GM19438 (cell line): ENCODE measurements at regions not wholly inside any gene's neighbourhood (a gene's known extent, or its start where the extent isn't known, plus 50 kb on each side); places are given as distances from the start of the nearest gene placed in this dataset.

Experiments
- ATAC-seq: cut with Tn5 transposase; IDR thresholded peaks from one replicate; pipeline ENCODE4 v1.9.1; 2021; ENCODE audit warnings: low read depth; ENCODE audit not compliant: unreplicated experiment

DNA sequence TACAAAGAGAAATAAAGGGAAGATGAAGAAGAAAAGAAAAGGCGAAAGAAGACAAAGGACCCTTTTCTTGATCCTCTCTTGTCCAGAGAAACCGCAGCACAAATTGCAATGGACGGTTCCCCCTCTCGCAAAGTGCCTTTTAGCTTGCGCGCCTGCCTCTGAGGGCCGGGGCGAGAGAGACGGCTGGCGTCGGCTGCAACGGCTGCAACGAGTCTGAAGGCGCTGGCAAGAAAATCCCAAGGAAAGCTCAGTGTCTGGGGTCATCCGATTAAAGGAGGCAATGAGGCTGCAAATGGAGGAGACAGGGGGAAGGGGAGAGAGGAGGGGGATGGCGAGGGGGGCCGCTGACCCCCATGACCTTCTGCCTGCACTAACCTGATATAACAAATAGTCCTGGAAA lies 671.5 kb downstream of the MED13L start:
- ATAC-seq = no peak

DNA sequence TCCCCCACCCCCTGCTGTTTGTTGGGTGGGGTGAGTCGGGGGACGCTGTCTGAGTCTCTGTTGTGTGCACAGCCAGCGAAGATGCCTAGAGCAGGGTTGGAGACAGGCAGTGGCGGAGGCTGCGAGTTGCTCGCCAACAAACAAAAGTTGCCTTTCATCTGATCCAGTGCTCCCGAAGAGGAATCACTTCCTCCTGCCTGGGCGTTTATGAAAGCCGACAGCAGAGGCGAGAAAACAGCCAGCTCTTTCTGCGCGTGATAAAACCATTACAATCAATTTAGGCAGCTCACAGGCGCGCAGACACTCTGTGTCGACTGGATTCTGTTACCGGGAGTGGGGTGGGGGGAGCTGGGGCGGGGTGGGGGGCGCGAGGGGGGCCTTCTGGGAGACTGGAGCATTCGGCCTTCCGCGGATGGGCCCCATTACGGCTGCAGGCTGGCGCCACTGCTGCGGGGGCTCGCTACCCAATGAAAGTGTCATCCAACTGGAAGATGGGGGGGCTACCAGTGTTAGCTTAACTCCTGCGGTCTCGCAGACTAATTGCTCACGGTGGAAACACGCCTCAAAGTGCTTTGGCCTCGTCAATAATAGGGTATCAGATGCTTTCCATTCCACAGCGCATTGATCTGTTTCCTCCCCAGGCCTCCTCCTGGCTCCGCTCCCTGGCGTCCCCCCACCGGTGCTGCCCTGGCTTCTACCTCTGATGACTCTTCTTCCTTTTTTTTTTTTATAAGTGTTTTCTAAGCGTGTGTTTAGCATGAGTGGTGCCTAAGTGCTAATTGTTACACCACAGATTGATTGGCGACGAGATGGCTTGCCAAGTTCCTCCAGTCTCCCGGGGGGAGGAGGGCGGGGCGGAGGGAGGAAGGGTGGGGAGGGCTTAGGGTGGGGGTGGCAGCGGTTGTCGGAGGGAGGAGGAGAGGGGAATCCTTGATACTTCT lies 678.4 kb downstream of the MED13L start:
- no peak for ATAC-seq

DNA sequence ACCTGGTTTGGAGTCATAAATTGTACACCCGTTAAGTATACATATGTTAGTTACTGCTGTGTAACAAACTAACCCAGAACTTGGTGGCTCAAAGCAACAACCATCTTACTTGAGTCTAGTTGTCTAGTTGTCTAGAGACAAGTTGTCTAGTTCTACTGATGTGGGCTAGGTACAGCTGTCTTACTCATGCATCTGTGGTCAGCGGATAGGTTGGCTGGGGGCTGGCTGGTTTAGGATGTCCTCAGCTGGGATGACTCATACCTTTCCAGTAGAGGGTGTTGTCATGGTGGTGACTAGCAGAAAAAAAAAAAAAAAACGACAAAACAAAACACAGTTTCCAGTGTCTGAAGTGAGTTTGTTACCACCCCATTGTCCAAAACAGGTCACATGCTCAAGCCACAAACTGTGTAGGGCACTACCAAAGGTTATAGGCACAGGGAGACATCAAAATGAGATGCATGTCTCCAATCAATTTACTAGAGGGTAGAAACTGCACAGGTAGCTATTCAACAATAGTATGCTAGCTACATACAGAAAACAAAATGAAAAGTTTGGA lies 680.3 kb downstream of the MED13L start:
- ATAC-seq = no peak

DNA sequence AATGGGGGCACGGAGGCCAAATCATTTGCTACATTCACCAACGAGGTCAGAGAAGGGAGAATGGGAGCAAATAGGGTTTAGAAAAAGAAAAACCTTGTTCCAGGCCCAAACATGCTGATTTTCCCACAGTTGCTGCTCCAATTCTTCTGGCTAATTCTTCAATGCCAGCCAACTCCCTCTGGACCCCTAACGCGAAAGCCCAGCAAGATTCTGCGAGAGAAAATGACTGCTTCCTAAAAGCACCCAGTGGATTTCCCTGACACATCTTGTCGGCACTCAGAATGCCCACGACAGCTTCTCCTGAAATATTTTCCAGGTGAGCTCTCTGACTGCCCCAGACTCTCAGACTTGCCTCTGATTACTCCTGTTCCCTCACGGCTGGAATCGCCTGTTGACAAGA lies 689.4 kb downstream of the MED13L start:
- ATAC-seq = no peak

DNA sequence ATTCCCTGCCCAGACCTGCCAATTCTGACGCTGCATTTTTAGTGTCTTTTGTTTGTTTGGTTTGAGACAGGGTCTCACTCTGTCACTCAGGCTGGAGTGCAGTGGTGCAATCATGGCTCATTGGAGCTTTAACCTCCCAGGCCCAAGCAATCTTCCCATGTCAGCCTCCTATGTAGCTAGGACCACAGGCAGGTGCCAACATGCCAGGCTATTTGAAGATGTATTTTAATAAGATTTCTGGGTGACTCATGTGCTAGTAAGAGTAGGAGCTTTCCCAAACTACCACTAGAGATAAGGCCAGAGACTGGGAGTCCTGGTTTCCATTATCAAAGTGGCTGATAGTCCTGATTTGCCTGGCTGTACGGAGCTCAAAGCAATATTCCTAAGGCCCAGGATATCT lies 693.3 kb downstream of the MED13L start:
- no peak for ATAC-seq

DNA sequence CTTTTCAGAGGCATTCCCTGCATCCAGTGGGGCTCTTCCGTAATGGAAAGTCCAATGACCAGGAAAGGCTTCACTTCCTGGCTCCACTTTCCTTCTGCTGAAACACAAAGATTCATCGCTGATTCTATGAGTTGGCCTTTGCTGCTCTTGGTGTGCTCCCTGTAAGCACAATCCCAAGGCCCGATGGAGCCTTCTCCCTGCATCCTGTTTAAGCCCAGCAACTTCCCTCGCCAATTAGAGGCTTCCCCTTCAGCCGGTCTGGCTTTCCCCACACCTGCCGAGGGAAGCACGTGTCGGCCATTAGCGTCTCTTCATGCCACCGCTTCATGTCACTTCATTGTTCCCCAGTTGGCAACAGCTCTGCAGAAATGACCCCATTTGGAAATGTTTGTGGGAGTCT lies 693.9 kb downstream of the MED13L start:
- ATAC-seq = no peak

DNA sequence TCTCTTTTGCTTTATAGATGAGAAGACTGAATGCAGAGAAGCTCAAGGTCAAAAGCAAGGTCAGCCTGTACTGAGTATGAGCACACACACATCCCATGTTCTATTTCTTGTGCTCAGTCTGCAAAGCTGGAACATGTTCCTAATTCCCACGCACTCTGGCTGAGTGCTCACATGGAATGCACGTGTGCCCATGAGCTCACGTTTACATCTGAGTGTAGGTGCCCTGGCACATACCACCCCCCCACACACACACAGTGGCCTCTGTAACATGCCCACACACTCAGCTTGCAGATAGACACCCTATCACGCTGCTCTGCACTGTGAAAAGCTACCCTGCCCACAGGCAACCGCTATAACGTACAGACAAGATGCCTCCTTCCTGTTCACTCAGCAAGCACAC lies 700.1 kb downstream of the MED13L start:
- ATAC-seq = no peak

DNA sequence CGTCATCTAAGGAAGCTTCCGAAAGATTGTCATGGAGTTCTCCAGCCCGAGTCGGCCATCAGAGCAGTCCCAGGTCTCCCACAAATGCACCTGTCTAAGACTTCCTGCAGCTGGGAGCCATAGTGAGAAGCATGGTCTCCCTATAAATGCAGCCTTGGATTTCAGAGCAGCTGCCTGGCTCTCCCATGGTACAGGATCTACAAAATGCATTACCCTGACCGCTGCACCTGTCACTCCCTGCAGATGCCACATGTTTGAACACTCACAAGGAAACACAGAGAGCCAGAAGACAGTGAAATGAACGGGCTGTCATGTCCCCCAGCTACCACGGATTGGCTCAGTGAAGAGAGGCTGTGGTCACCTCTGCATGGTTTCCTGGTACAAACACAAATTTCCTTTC lies 702.7 kb downstream of the MED13L start:
- ATAC-seq = no peak

DNA sequence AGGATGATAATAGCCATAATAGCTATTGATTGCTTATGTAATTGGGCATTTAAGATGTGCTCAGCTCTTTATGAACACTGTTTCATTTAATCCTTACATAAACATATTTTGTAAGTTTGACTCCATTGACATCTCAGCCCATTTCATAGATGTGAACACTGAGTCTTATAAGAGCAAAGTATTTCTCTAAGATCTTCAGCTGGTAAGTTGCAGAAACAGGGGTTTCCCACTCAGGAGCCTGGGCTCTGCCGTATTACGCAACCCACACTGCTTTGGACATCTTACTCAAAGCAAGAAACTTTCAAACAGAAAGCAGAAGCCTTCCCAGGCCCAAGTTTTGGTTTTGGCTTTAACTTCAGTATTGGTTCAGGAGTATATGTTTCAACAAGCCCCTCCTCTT lies 705.1 kb downstream of the MED13L start:
- ATAC-seq = no peak

DNA sequence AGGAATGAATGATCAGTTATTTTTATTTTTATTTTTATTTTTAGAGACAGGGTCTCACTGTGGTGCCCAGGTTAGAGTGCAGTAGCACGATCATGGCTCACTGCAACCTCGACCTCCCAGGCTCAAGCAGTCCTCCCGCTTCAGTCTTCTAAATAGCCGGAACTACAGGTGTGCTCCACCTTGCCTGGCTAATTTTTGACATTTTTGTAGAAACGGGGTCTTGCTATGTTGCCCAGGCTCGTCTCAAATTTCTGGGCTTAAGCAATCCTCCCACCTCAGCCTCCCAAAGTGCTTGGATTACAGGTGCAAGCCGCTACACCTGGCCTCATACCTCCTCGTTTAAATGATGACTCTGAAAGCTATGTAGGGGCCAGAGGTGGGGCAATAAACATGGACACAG lies 706.0 kb downstream of the MED13L start:
- no peak for ATAC-seq

DNA sequence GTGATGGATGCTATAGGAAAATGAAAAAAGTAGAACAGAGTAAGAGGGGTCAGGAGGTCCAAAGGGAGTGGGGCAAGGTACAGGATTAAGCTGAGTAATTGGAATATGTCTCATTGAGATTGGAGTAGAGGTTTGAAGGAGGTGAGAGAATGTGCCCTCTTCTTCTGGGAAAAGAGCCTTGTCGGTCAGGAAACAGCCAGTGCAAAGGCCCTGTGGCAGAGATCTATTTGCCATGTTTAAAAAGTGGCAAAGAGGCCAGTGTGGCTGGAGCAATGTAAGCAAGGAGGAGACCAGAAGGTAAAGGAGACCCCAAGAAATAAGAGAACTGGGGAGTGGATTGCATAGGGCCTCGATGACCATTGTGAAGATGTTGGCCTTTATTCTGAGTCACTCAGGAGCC lies 706.5 kb downstream of the MED13L start:
- ATAC-seq = no peak

DNA sequence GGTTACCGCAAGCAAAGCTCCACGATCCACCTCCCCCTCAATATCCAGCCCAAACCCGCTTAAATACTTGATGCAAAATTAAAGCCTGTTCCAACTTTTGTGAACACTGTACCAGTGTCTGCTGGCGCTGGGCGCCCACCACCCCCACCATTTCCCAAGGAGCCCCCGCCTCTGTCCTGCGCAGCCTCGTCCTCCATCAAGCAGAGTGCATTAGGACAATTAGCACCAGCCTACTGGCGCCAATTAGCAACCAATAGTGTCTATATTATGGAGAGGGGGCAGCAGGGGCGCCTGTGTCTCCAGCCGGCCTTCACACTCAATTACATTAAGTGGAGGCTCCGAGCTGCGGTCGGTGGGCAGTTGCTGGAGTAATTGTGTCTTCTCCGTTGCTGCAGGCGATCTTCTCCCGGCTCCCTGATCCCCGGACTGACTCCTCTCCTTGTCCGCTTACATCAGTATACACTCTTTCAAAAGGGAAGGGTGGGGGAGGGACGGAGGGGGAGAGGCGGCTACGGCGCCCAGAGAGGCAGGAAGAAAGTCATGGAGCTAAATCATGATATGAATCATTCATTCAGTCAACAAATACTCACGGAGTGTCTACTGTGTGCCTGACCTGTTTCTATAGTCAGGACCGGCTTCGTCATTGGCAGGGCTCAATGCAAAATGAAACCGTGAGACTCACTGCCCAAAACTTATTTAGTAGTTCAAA lies 707.3 kb downstream of the MED13L start:
- ATAC-seq = no peak

DNA sequence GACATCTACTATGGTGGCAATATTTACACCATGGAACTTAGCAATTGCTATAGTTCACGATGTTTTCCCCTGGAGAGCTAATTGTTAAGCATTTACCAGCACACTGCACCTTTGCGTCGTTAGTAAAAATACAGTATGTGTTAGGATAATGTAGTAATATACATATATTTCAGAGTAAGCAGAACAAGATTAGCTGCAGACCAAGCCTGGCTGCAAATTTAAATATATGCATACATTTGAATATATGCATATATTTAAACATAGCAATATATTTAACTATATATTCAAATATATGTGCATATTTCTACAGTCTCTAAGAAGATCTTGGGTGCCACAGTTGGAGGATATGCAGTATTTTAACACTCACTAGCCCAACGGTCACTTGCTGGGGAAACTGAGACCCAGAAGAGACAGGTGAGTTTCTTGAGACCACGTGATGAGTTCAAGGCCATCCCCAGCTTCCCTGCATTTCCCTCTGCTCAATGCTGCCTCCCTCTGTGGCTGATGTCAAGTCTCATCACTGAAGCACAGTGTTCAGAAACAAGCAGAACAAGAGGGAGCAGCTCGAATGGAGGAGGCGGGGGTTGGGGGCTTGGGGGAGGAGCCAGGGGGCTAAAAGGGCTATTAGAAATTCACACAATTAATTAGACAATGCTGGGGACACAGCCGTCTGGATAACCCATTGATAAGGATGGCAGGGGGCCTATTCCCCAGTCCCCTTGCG lies 708.0 kb downstream of the MED13L start:
- ATAC-seq = no peak

DNA sequence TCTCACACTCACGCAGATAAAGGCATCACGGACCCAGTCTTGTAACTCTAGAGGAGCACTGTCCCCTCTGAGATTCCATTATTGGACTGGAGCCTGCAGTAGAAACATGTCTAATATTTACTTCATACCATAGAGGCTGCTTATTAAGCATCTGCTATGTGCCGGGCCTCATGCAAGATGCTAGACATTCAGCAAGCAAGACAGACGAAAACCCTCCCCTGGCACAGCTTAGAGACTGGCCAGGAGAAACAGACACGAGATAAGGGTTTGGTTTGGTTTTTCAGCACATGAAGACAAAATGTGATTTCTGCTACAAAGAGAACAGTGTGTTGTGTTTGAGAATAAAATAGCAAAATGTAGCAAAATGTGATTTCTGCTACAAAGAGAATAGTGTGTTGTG lies 719.2 kb downstream of the MED13L start:
- ATAC-seq = no peak

DNA sequence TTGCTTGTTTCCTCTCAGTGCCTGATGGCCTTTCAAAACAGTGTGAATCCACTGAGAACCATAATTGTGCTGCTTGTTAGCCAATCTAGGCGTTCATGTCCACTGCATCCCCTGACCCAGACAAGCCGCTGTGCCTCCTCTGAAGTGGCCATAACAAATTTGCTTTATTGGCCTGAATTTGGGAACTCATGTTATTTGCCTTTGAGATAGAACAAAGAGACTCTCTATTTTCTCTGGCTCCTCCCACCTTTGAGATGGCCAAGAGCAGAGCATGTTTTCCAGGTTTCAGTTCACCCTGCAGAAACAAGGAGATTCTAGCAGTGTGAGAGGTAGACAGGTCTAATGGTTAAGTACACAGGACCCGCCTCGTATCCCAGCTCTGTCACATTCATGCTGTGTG lies 723.9 kb downstream of the MED13L start:
- ATAC-seq = no peak

DNA sequence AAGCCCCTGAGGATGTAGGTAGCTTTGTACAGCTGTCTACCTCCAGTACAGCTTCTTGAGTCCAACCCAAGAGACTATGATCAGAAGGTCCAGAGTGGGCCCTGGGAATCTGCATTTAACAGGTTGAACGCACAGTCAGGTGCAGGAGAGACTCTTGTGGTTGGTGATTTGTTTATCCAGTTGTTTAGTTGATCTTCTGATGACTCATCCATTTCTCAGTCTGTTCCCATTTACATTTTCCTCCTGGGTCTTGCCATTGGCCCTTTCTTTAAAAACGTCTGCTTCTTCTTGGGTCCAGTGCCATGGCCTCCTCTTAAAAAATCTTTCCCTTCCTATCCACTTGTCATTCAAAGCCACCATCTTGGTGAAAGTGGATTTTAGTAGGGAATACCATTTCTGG lies 734.2 kb downstream of the MED13L start:
- ATAC-seq = no peak

DNA sequence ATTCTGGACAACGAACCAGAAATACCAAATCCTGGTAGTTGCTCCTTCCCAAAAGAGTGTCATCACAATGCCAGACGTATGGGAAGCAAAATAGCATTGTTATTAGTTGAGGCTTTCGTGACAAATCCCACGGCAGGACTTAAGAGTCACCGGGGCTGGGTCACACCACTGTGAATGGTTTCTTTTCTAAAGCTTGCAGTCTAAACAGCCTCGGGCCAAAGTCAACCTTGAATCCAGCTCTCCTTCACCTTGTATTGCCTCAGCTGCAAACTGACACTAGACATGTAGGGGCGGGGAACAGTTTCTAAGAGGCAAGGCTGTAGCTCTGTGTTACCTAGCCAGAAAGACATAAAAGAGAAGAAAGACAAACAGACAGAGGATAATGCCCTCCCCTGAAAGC lies 734.8 kb downstream of the MED13L start:
- ATAC-seq = no peak

DNA sequence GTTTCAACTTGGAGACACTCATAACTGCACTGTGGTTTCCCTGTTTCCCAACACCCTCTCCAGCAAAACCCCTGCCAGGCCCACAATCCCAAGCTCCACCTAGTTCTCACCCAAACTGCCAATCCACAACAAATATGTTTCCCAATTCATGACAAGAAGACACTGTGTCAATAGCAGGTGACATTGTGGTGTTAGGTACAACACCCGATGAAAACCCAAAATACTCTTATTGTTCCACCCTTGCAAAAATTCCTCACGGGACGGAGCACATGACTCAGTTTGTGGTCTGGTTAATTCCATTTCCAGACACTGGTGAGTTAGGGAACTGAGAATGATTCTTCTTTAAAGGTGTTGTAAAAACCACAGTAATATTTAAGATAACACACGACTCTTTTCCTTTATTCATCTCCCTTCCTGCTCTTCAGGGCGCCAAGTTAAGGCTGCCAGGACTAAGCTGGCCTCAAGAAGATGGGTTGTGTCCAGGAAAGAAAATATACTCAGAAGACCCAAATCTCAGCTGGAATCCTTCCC lies 735.5 kb downstream of the MED13L start:
- no peak for ATAC-seq

DNA sequence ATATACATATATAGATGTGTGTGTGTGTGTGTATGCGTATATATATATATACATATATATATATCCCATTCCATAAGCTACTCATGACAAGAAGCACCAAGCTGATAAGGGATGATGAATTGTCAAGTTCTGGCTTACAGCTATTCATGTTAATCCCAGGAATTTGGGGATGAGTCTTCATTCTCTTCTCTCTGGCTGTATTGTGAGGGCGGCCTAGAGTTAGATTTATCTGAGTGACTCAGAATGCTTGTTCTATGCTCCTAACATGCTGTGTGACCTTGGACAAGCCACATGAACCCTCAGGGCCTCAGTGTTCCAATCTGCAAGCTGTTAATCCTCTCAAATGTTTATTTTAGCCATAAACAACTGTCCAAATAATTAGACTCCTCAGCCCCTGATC lies 749.0 kb downstream of the MED13L start:
- no peak for ATAC-seq

DNA sequence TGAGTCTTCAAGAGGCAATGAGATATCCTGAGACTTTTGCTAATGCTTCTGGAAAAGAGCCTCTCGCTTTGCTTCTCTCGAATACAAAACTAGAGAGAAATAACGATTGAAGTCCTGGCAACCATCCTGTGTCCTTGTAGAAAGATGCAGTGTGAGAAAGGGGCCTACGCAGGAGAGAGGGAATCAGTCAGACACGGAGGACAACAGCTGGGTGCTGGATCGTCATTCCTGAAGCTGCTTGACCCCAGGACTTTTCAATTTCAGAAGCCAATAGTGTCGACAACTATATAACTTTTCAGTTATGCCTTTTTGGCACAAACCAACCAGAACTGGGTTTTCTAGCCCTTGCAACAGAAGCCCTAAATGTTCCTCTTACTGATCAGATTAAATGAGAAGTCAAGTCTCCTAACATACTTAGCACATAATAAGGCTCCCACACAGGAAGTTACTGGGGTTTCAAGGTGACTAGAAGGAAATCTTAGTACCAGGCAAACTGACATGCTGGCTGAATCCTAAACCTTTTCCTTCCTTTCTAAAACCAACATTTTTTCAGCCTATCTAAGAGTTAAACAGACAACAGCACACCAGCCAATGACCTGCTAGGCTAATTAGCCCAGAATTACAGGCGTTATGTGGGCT lies 755.6 kb downstream of the MED13L start:
- no peak for ATAC-seq
